ENCODE measurements at regions not wholly inside any gene's neighbourhood (a gene's known extent, or its start where the extent isn't known, plus 50 kb on each side); places are given as distances from the start of the nearest gene placed in this dataset.

GRCh38 chr5:114928644-114929462 lies 240.9 kb downstream of the TRIM36 start:
- H4K20me1 ChIP-seq (ENCODE audit: control insufficient read depth, extremely low read depth, insufficient read depth, low read length), result no peaks in the 10 kb centered on the region
- FAIRE-seq (no peak), DNase-seq (ENCODE audit: low read depth, low spot score) (no peak)
- no peak overlapping the region for H3K4me3 ChIP-seq (ENCODE audit: control insufficient read depth in 2 of 3, extremely low read depth in 1 of 3, insufficient read depth in 2 of 3, low read depth in 1 of 3, low read length in 3 of 3)
- H2AFZ ChIP-seq (ENCODE audit: control insufficient read depth, low read length), result no peak overlapping the region
- no peaks in the 10 kb centered on the region for H3K79me2 ChIP-seq (ENCODE audit: control insufficient read depth, insufficient read depth, low read length)
- H3K36me3 ChIP-seq (ENCODE audit: control insufficient read depth in 2 of 2, extremely low read depth in 1 of 2, insufficient read depth in 2 of 2, low read length in 2 of 2), result no peaks in the 10 kb centered on the region
- H3K27ac ChIP-seq (ENCODE audit: control insufficient read depth, insufficient read depth, low read length), result no peak overlapping the region
- no peak overlapping the region for H3K4me2 ChIP-seq (ENCODE audit: control insufficient read depth, extremely low read depth, insufficient read depth, low read depth, low read length)
- dilution Hi-C loops (cut with MboI; ENCODE audit: extremely low pct_ligation_motif_present, low sequenced_read_pairs), result no loop called here
- H3K9me1 ChIP-seq (ENCODE audit: control insufficient read depth, extremely low read depth, insufficient read depth, low read length), result no peaks in the 10 kb centered on the region
- no peaks in the 10 kb centered on the region for H3K9me3 ChIP-seq (ENCODE audit: control insufficient read depth, low read depth, low read length)
- no peaks in the 10 kb centered on the region for H3K4me1 ChIP-seq (ENCODE audit: control insufficient read depth, extremely low read depth, insufficient read depth, low read length)
- H3K9ac ChIP-seq (ENCODE audit: control insufficient read depth, extremely low read depth, insufficient read depth, low read length), result no peak overlapping the region
- H3K27me3 ChIP-seq (ENCODE audit: control insufficient read depth, extremely low read depth, insufficient read depth, low read length), result no peaks in the 10 kb centered on the region
- no peak for TF ChIP-seq EZH2 (IDR thresholded peaks at IDR 0.05; ENCODE audit: low read length)

- Histone ChIP-seq H3K4me3 (ENCODE audit: control insufficient read depth in 2 of 3, extremely low read depth in 1 of 3, insufficient read depth in 2 of 3, low read depth in 1 of 3, low read length in 3 of 3) (no peak overlapping the region), H3K27me3 (ENCODE audit: control insufficient read depth, extremely low read depth, insufficient read depth, low read length) (no peaks in the 10 kb centered on the region), H3K9ac (ENCODE audit: control insufficient read depth, extremely low read depth, insufficient read depth, low read length) (no peak overlapping the region), H3K36me3 (ENCODE audit: control insufficient read depth in 2 of 2, extremely low read depth in 1 of 2, insufficient read depth in 2 of 2, low read length in 2 of 2) (no peaks in the 10 kb centered on the region), H3K27ac (ENCODE audit: control insufficient read depth, insufficient read depth, low read length) (no peak overlapping the region), H4K20me1 (ENCODE audit: control insufficient read depth, extremely low read depth, insufficient read depth, low read length) (no peaks in the 10 kb centered on the region), H3K4me1 (ENCODE audit: control insufficient read depth, extremely low read depth, insufficient read depth, low read length) (no peaks in the 10 kb centered on the region), H3K9me3 (ENCODE audit: control insufficient read depth, low read depth, low read length) (no peaks in the 10 kb centered on the region), H3K9me1 (ENCODE audit: control insufficient read depth, extremely low read depth, insufficient read depth, low read length) (no peaks in the 10 kb centered on the region), H3K79me2 (ENCODE audit: control insufficient read depth, insufficient read depth, low read length) (no peaks in the 10 kb centered on the region), H3K4me2 (ENCODE audit: control insufficient read depth, extremely low read depth, insufficient read depth, low read depth, low read length) (no peak overlapping the region), H2AFZ (ENCODE audit: control insufficient read depth, low read length) (no peak overlapping the region)
- TF ChIP-seq CTCF (optimal IDR thresholded peaks at IDR 0.05 in 1 of 3, IDR thresholded peaks at IDR 0.05 in 1 of 3, conservative IDR thresholded peaks at IDR 0.05 in 1 of 3; ENCODE audit: extremely low read depth in 1 of 3, insufficient read depth in 2 of 3, low read length in 3 of 3), result no peak
- TF ChIP-seq EZH2 (IDR thresholded peaks at IDR 0.05; ENCODE audit: low read length), result no peak
- DNase-seq (ENCODE audit: low read depth, low spot score) (no peak), FAIRE-seq (no peak)
- dilution Hi-C loops (cut with MboI; ENCODE audit: extremely low pct_ligation_motif_present, low sequenced_read_pairs), result no loop called here
Measured at GRCh38 chr5:114924769-114925168, 244.9 kb downstream of the TRIM36 start.
